ENCODE measurements at regions not wholly inside any gene's neighbourhood (a gene's known extent, or its start where the extent isn't known, plus 50 kb on each side); places are given as distances from the start of the nearest gene placed in this dataset.

GRCh38 chr5:124235576-124235975 is 510.9 kb downstream of the ZNF608 start:
- TF ChIP-seq, protein P1, sequence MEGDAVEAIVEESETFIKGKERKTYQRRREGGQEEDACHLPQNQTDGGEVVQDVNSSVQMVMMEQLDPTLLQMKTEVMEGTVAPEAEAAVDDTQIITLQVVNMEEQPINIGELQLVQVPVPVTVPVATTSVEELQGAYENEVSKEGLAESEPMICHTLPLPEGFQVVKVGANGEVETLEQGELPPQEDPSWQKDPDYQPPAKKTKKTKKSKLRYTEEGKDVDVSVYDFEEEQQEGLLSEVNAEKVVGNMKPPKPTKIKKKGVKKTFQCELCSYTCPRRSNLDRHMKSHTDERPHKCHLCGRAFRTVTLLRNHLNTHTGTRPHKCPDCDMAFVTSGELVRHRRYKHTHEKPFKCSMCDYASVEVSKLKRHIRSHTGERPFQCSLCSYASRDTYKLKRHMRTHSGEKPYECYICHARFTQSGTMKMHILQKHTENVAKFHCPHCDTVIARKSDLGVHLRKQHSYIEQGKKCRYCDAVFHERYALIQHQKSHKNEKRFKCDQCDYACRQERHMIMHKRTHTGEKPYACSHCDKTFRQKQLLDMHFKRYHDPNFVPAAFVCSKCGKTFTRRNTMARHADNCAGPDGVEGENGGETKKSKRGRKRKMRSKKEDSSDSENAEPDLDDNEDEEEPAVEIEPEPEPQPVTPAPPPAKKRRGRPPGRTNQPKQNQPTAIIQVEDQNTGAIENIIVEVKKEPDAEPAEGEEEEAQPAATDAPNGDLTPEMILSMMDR (optimal IDR thresholded peaks at IDR 0.05 in 1 of 3, IDR thresholded peaks at IDR 0.05 in 1 of 3, conservative IDR thresholded peaks at IDR 0.05 in 1 of 3; ENCODE audit: extremely low read depth in 1 of 3, insufficient read depth in 2 of 3, low read length in 3 of 3), result no peak
- no peak for TF ChIP-seq EZH2 (IDR thresholded peaks at IDR 0.05; ENCODE audit: low read length)

Data from keratinocyte (primary cell).